Cardiac fibroblast (primary cell): ENCODE measurements at regions not wholly inside any gene's neighbourhood (a gene's known extent, or its start where the extent isn't known, plus 50 kb on each side); places are given as distances from the start of the nearest gene placed in this dataset.

ENCODE experiments used
- DNase-seq, 2 donors: peaks; one replicate each; pipeline versions ENCODE4 v3.0.0 to v3.0.0-alpha.2; 2010; ENCODE audit warnings: low read depth in 2 of 2
- H3K4me3 ChIP-seq, 2 donors: replicated peaks in 1 of 2; 1 replicate in 1 of 2; 2 replicates in 1 of 2; pipeline ENCODE4 v1.5.1; 2011; ENCODE audit warnings: low read depth in 2 of 2, low read length in 2 of 2, mild to moderate bottlenecking in 2 of 2, moderate library complexity in 1 of 2
- TF ChIP-seq, protein P1 (sequence below): IDR thresholded peaks from one replicate; pipeline ENCODE4 v1.5.1; 2011; ENCODE audit warnings: low read depth, mild to moderate bottlenecking, low read length, inconsistent platforms

DNA sequence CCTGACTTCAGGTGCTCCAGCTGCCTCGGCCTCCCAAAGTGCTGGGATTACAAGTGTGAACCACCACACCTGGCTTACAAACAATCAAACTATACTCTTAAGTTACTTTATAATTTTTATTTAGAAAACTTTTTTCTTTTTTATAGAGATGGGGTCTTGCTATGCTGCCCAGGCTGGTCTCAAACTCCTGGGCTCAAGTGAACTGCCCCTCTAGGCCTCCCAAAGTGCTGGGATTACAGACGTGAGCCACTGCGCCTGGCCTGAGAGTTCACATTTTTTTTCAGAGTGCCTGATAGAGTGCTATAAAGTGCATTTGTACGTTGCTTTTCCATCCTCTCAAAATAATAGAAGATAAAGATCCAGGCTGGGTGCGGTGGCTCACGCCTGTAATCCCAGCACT is 102.0 kb upstream of the TBL1XR1 start:
- TF ChIP-seq, protein P1, sequence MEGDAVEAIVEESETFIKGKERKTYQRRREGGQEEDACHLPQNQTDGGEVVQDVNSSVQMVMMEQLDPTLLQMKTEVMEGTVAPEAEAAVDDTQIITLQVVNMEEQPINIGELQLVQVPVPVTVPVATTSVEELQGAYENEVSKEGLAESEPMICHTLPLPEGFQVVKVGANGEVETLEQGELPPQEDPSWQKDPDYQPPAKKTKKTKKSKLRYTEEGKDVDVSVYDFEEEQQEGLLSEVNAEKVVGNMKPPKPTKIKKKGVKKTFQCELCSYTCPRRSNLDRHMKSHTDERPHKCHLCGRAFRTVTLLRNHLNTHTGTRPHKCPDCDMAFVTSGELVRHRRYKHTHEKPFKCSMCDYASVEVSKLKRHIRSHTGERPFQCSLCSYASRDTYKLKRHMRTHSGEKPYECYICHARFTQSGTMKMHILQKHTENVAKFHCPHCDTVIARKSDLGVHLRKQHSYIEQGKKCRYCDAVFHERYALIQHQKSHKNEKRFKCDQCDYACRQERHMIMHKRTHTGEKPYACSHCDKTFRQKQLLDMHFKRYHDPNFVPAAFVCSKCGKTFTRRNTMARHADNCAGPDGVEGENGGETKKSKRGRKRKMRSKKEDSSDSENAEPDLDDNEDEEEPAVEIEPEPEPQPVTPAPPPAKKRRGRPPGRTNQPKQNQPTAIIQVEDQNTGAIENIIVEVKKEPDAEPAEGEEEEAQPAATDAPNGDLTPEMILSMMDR, result no peak
- no peak overlapping the region for H3K4me3 ChIP-seq
- DNase-seq, result no peak

GRCh38 chr3:177300039-177300833 is 103.0 kb upstream of the TBL1XR1 start:
- TF ChIP-seq, protein P1, result no peak
- H3K4me3 ChIP-seq, result no peak overlapping the region
- peak; percentile 41 to 68 for DNase-seq

DNA sequence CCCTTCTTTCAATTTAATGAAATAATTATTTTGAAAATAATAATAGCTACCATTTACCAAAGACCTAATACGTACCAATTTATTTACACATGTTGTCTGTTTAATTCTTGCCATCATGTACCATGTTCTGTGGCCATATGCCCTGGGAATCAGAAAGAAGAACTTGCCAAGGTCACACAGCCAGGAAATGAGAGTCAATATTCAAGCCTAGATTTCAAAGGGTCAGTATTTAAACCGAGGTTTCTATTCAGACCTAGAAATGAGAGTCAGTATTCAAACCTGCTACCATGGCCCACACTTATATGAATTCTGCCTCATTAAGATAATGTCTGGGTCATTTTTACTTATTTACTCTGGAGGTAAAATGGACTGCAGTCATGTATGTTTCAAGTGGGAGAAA is 103.6 kb upstream of the TBL1XR1 start:
- no peak overlapping the region for H3K4me3 ChIP-seq
- no peak for DNase-seq
- TF ChIP-seq, protein P1, result no peak

DNA sequence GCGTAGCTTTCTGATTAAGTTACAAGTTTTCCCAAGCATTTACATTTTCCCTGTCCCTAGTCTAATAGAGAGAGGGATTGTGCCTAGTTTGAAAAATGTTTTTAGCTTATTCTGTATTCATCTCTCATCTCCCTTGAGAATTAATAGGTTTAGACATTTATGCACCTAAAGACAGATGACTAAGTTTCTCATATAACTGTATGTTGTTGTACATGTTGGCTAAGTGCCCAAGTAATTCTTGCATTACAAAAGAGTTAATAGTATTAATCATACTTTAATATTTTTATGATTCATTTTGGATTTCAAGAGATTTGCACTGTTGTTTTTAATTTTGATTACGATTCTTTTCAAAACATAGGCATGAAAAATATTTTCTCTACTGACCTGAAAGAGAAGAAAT is 109.0 kb upstream of the TBL1XR1 start:
- H3K4me3 ChIP-seq, result no peak overlapping the region
- TF ChIP-seq, protein P1, result no peak
- DNase-seq, result peak; percentile 49 to 94

GRCh38 chr3:177307391-177307790 is 110.1 kb upstream of the TBL1XR1 start:
- TF ChIP-seq, protein P1, result no peak
- DNase-seq, result no peak
- H3K4me3 ChIP-seq, result no peak overlapping the region

DNA sequence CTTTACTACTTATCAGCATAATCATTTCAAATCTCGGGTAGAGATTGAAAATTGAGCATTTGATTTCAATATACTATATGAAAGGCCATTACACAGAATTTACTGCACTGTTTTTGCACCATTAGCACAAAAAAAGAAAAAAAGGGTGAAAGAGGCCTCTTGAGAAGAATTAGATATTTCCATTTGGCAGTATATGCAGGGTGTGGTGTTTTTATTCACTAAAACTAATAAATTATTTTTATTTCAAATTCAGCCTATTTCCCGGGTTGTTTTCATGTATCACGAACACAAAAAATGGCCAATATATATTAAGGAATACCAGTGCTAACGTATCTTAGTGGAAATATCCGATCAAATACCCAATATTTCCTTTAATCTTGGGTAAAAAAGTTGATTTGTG is 110.5 kb upstream of the TBL1XR1 start:
- H3K4me3 ChIP-seq, result no peak overlapping the region
- DNase-seq, result no peak
- TF ChIP-seq, protein P1, result no peak

- no peak overlapping the region for H3K4me3 ChIP-seq
- TF ChIP-seq, protein P1, result no peak
- no peak for DNase-seq
These were observed 111.0 kb upstream of the TBL1XR1 start for GRCh38 chr3:177308286-177308685.
